GM12878 (cell line): ENCODE measurements at regions not wholly inside any gene's neighbourhood (a gene's known extent, or its start where the extent isn't known, plus 50 kb on each side); places are given as distances from the start of the nearest gene placed in this dataset.

Experiments used
- ATAC-seq: fragments of 200-7000 bp; cut with Tn5 transposase; 3 replicates; pipeline ENCODE4 v1.9.1; 2020; ENCODE audit warnings: mild to moderate bottlenecking, moderate library complexity
- BruUV-seq: library from RNA; stranded (reverse); fragments of 400-500 nt; replicated peaks from 2 replicates; lab custom pipeline; 2021; lab: Mats Ljungman, UMichigan
- CTCF ChIA-PET: fragments of 300-600 bp; sonication (Branson Sonifier 250); formaldehyde crosslinking; extraction: SDS; loops from one replicate; lab custom pipeline; 2021; ENCODE audit warnings: inconsistent platforms; lab: Yijun Ruan, JAX
- POLR2A ChIA-PET: fragments of 350-600 bp; formaldehyde crosslinking; extraction: SDS; loops from one replicate; lab custom pipeline; 2021; ENCODE audit warnings: inconsistent platforms; lab: Charles Lee
- RAD21 ChIA-PET: fragments of 300-600 bp; sonication (Branson Sonifier 250); formaldehyde crosslinking; loops from one replicate; lab custom pipeline; 2023; ENCODE audit warnings: antibody characterized with exemption; ENCODE audit not compliant: unreplicated experiment; lab: Charles Lee
- SMC1A ChIA-PET: fragments of 300-600 bp; sonication (Branson Sonifier 250); formaldehyde crosslinking; loops from one replicate; lab custom pipeline; 2023; ENCODE audit not compliant: unreplicated experiment, uncharacterized antibody; lab: Charles Lee
- DNase-seq: peaks from one replicate; pipeline ENCODE4 v3.0.0-alpha.2; 2011; ENCODE audit warnings: low read depth, low spot score
- FAIRE-seq: peaks from 3 replicates; lab custom pipeline; 2011; peaks lifted over from hg19 to GRCh38; lab: Jason Lieb, UNC
- H2AFZ ChIP-seq: 2 replicates; pipeline ENCODE4 v1.6.0; 2011; ENCODE audit warnings: low read depth, low read length, control low read depth; ENCODE audit not compliant: control insufficient read depth
- H3K27ac ChIP-seq: 2 replicates; pipeline ENCODE4 v1.5.1; 2011; ENCODE audit warnings: control low read depth; ENCODE audit not compliant: control insufficient read depth, insufficient read depth
- H3K27me3 ChIP-seq, 2 experiments: replicated peaks in 1 of 2; 2 replicates each; pipeline versions ENCODE4 v1.6.0 to v1.6.1; 2011; ENCODE audit warnings: low read length in 1 of 2; ENCODE audit not compliant: control insufficient read depth in 2 of 2, insufficient read depth in 2 of 2
- H3K36me3 ChIP-seq, 2 experiments: 2 replicates each; pipeline ENCODE4 v1.5.1; 2011; ENCODE audit warnings: low read length in 1 of 2; ENCODE audit not compliant: control insufficient read depth in 2 of 2, insufficient read depth in 2 of 2
- H3K4me1 ChIP-seq: 2 replicates; pipeline ENCODE4 v1.6.1; 2011; ENCODE audit warnings: mild to moderate bottlenecking, low read length, moderate library complexity, mixed read lengths; ENCODE audit not compliant: control insufficient read depth, insufficient read depth
- H3K4me2 ChIP-seq: 2 replicates; pipeline ENCODE4 v1.6.0; 2011; ENCODE audit warnings: control low read depth; ENCODE audit not compliant: control insufficient read depth, insufficient read depth
- H3K4me3 ChIP-seq: fragments of 200-600 bp; sonication (generic); 2 replicates; pipeline ENCODE4 v1.5.1; 2016
- H3K79me2 ChIP-seq: 2 replicates; pipeline ENCODE4 v1.6.0; 2011; ENCODE audit warnings: low read length; ENCODE audit not compliant: control insufficient read depth, insufficient read depth
- H3K9ac ChIP-seq: 2 replicates; pipeline ENCODE4 v1.8.0; 2011; ENCODE audit warnings: low read length, control low read depth, mixed read lengths; ENCODE audit not compliant: control insufficient read depth, insufficient read depth
- H3K9me3 ChIP-seq: replicated peaks from 3 replicates; pipeline ENCODE4 v1.5.1; 2011; ENCODE audit warnings: mild to moderate bottlenecking, low read length; ENCODE audit not compliant: control insufficient read depth, insufficient read depth
- H4K20me1 ChIP-seq: 2 replicates; pipeline ENCODE4 v1.6.0; 2011; ENCODE audit not compliant: control insufficient read depth, insufficient read depth
- CBFB ChIP-seq: IDR thresholded peaks from 2 replicates; pipeline ENCODE4 v1.6.1; 2016; ENCODE audit warnings: antibody characterized with exemption, low read depth
- CEBPB ChIP-seq, 2 experiments: fragments of 150-350 bp in 1 of 2; IDR thresholded peaks; 2 replicates each; pipeline ENCODE4 v1.6.1; 2012 to 2014; ENCODE audit warnings: low read depth in 2 of 2, low read length in 2 of 2, borderline replicate concordance in 1 of 2, inconsistent platforms in 1 of 2
- CEBPZ ChIP-seq: fragments of 150-350 bp; IDR thresholded peaks from 2 replicates; pipeline ENCODE4 v1.6.1; 2016; ENCODE audit warnings: low read depth, low read length
- DPF2 ChIP-seq: fragments of 450-650 bp; IDR thresholded peaks from 2 replicates; pipeline ENCODE4 v1.6.1; 2017; ENCODE audit warnings: mild to moderate bottlenecking
- NR2C1 ChIP-seq: fragments of 450-650 bp; IDR thresholded peaks from 2 replicates; pipeline ENCODE4 v1.6.1; 2017; ENCODE audit warnings: antibody characterized with exemption, mild to moderate bottlenecking, moderate library complexity
- PAX5 ChIP-seq: IDR thresholded peaks from 2 replicates; pipeline ENCODE4 v1.6.1; 2011; ENCODE audit warnings: low read depth, low read length, borderline replicate concordance
- SREBF1 ChIP-seq: IDR thresholded peaks from 2 replicates; pipeline ENCODE4 v1.6.1; 2012; ENCODE audit warnings: mild to moderate bottlenecking, low read length
- STAT1 ChIP-seq: fragments of 450-650 bp; conservative IDR thresholded peaks from 2 replicates; pipeline ENCODE4 v1.6.1; 2014; ENCODE audit warnings: antibody characterized with exemption, mild to moderate bottlenecking
- TCF12 ChIP-seq: IDR thresholded peaks from 2 replicates; pipeline ENCODE4 v1.6.1; 2011; ENCODE audit warnings: low read depth, mild to moderate bottlenecking, low read length
- ZNF622 ChIP-seq: fragments of 450-650 bp; IDR thresholded peaks from 2 replicates; pipeline ENCODE4 v1.6.1; 2017; ENCODE audit warnings: mild to moderate bottlenecking, inconsistent platforms
- WGBS: methylation state at CpG from one replicate; pipeline ENCODE4 v1.1.6; 2016; ENCODE audit warnings: low lambda C conversion rate; ENCODE audit not compliant: insufficient replicate concordance, insufficient coverage; ENCODE audit errors: missing lambda C conversion rate; 5-methylcytosine and 5-hydroxymethylcytosine counted together
- in situ Hi-C: fragments of 300-500 bp; cut with MboI; formaldehyde crosslinking; loops from 9 replicates; pipeline ENCODE4 v1.14.3; 2018; ENCODE audit warnings: mixed read lengths
- intact Hi-C: fragments of 100-400 bp; cut with micrococcal nuclease; formaldehyde crosslinking; loops from one replicate; pipeline ENCODE4 v1.14.2; 2022; ENCODE audit not compliant: unreplicated experiment

- Histone ChIP-seq H3K9me3 (no peaks in the 10 kb centered on the region), H3K27ac (no peak overlapping the region), H3K79me2 (no peaks in the 10 kb centered on the region), H3K36me3 (no peaks in the 10 kb centered on the region), H3K27me3 (no peaks in the 10 kb centered on the region), H2AFZ (no peak overlapping the region), H4K20me1 (no peaks in the 10 kb centered on the region), H3K4me1 (no peaks in the 10 kb centered on the region), H3K4me2 (no peak overlapping the region), H3K4me3 (no peak overlapping the region), H3K9ac (no peak overlapping the region)
- ChIA-PET RAD21 (no interaction called here), SMC1A (no interaction called here), POLR2A (no interaction called here), CTCF (no interaction called here)
- TF ChIP-seq CEBPB (IDR thresholded peaks at IDR 0.05; ENCODE audit: borderline replicate concordance in 1 of 2, low read depth in 2 of 2, low read length in 2 of 2) (no peak), SREBF1 (no peak), TCF12 (no peak), CEBPZ (no peak), ZNF622 (no peak), PAX5 (no peak), CBFB (no peak), NR2C1 (no peak), DPF2 (no peak), STAT1 (no peak)
- ATAC-seq (no peak), FAIRE-seq (no peak), DNase-seq (no peak)
- WGBS: 18% methylated on average over 2 of the region's 2 CpGs
- BruUV-seq: no TSS peak
- in situ Hi-C loops (no loop called here), intact Hi-C loops (no loop called here)
These were observed 85.0 kb downstream of the HPGD start for GRCh38 chr4:174437324-174437723.
